ENCODE measurements at regions not wholly inside any gene's neighbourhood (a gene's known extent, or its start where the extent isn't known, plus 50 kb on each side); places are given as distances from the start of the nearest gene placed in this dataset.
"Not testable (repeated sequence)": the region's sequence is repeated elsewhere in the genome, so short reads cannot be mapped to it uniquely, and the experiment has no call there.

DNA sequence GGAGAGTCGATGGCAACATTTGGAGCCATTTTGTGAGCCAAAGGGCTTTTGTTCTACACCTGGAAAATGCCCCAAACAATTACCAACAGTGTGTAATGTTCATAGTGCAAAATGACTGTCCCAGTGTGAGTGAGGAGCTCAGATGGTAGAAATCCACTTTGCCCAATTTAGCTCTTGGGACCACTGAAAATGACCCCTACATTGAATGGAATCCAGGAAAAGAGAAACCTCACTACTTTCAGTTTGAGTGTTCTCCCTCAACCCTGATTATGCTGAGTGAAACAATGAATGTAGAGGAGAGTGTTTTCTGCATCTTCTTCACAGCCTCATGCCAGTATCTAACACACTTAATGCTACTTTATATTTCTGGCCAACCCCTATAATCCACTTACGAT, 84.9 kb upstream of the NRN1 start:
- Mint-ChIP-seq H3K4me3 (no peak overlapping the region), H3K27me3 (peaks cover 5% of the 10 kb centered on the region), H3K9me3 (no peaks in the 10 kb centered on the region), H3K36me3 (ENCODE audit: low read depth) (no peaks in the 10 kb centered on the region), H3K27ac (no peak overlapping the region), H3K4me1 (peaks cover 4% of the 10 kb centered on the region)
- DNase-seq: no peak
- intact Hi-C loops (cut with micrococcal nuclease): no loop called here

DNA sequence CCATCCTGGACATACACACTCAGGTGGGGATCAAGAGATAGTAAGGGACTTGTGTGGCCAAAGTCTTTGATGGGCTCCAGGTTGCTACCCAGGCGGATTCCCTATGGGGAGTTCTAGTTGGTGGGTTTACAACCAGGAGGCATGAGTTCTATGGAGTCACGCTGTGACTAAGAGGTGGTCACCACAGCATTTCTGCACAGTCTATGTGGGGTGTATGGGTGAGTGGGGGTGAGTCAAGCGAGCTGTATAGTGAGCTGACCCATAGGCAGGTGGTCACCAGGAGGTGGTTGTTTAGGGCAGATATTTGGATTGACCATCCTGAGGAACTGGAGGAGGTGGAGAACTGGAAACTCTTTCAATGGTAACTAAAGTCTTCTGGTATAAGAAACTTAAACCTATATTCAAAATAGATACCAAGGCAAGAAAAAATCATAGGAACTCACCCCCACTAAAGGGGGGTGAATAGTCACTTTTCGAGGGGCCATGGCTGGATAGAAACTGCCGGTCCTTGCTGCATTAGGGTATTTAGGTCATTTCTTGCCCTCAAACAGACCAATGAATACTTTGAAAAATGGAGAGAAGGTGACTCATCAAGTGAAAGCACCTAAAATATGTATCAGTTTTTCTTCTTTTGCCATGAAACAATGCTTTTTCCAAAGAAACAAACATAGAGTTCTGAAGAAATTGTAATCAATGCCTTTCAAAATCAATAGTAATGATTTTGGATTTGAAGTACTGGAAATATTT, 84.3 kb upstream of the NRN1 start:
- no peak for DNase-seq
- Mint-ChIP-seq H3K4me1 (peaks cover 4% of the 10 kb centered on the region), H3K9me3 (no peaks in the 10 kb centered on the region), H3K36me3 (ENCODE audit: low read depth) (no peaks in the 10 kb centered on the region), H3K27me3 (peaks cover 5% of the 10 kb centered on the region), H3K27ac (no peak overlapping the region), H3K4me3 (no peak overlapping the region)
- intact Hi-C loops (cut with micrococcal nuclease): no loop called here

GRCh38 chr6:6085928-6086668, 79.4 kb upstream of the NRN1 start:
- H3K36me3 Mint-ChIP-seq (ENCODE audit: low read depth): no peaks in the 10 kb centered on the region
- intact Hi-C loops (cut with micrococcal nuclease): no loop called here
- H3K4me1 Mint-ChIP-seq: no peaks in the 10 kb centered on the region
- DNase-seq: no peak
- H3K4me3 Mint-ChIP-seq: no peak overlapping the region
- no peak overlapping the region for H3K27ac Mint-ChIP-seq
- peaks cover 11% of the 10 kb centered on the region for H3K9me3 Mint-ChIP-seq
- peaks cover 4% of the 10 kb centered on the region for H3K27me3 Mint-ChIP-seq

DNA sequence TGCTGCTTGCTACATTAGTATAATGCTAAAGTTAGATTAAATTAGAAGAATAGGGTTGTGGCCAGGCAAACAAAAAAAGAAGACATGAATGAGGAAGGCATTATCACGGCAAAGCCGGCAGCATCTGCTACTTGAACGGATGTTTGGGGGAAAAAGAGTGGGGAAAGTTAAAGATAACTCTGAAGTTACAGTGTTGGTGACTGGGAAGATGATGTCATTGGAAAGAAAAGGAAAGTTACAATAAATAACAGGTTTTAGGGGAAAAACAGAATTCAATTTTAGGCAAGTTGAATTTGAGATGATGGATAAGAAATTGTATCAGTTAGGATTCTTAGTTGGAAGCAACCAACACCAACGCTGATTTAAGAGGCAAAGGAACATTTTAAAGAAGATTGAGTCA, 74.2 kb upstream of the NRN1 start:
- Mint-ChIP-seq H3K36me3 (ENCODE audit: low read depth) (no peaks in the 10 kb centered on the region), H3K4me3 (no peak overlapping the region), H3K27me3 (peaks cover 18% of the 10 kb centered on the region), H3K27ac (no peak overlapping the region), H3K4me1 (no peaks in the 10 kb centered on the region), H3K9me3 (peaks cover 11% of the 10 kb centered on the region)
- intact Hi-C loops (cut with micrococcal nuclease): no loop called here
- DNase-seq: no peak

DNA sequence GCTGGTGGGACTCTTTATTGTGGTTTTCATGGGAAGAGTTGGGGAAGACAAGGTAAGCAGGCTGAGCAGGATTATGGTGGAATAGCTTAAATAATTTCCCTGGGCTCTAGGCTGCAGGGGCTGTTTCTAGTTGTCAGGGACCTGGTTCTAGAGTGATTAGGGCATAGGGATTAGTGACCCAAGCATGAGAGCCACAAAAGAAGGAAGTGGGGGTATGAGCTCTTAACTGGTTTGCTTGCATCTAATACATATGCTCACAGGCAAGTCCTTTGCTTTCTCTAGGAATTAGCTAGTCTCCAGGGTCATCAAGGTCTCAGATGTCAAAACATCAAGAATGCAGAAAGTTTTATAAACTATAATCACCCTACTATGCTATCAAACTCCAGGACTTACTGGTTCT, 67.5 kb upstream of the NRN1 start:
- intact Hi-C loops (cut with micrococcal nuclease): no loop called here
- Mint-ChIP-seq H3K27ac (no peak overlapping the region), H3K27me3 (peaks cover 22% of the 10 kb centered on the region), H3K36me3 (ENCODE audit: low read depth) (no peaks in the 10 kb centered on the region), H3K9me3 (peaks cover 2% of the 10 kb centered on the region), H3K4me1 (no peaks in the 10 kb centered on the region), H3K4me3 (no peak overlapping the region)
- no peak for DNase-seq

GRCh38 chr6:6068157-6068556, 61.4 kb upstream of the NRN1 start:
- H3K4me1 Mint-ChIP-seq; intact Hi-C loops (cut with micrococcal nuclease); H3K36me3 Mint-ChIP-seq (ENCODE audit: low read depth); H3K9me3 Mint-ChIP-seq; H3K27ac Mint-ChIP-seq; H3K4me3 Mint-ChIP-seq: not testable (repeated sequence)
- DNase-seq: peak; percentile 8
- peaks cover 11% of the 10 kb centered on the region for H3K27me3 Mint-ChIP-seq

- Mint-ChIP-seq H3K4me1 (no peaks in the 10 kb centered on the region), H3K27ac (no peak overlapping the region), H3K36me3 (ENCODE audit: low read depth) (no peaks in the 10 kb centered on the region), H3K27me3 (peaks cover 21% of the 10 kb centered on the region), H3K4me3 (no peak overlapping the region), H3K9me3 (no peaks in the 10 kb centered on the region)
- intact Hi-C loops (cut with micrococcal nuclease): no loop called here
- no peak for DNase-seq
Measured at GRCh38 chr6:6058054-6058444, 51.3 kb upstream of the NRN1 start.

- DNase-seq: peak; percentile 68
- no peaks in the 10 kb centered on the region for H3K9me3 Mint-ChIP-seq
- no peaks in the 10 kb centered on the region for H3K36me3 Mint-ChIP-seq (ENCODE audit: low read depth)
- no peak overlapping the region for H3K27ac Mint-ChIP-seq
- intact Hi-C loops (cut with micrococcal nuclease): loop anchor here (1.0 kb wide), 1 partner anchor 490 kb away; no protein-coding TSS in a partner anchor
- H3K4me1 Mint-ChIP-seq: no peaks in the 10 kb centered on the region
- no peak overlapping the region for H3K4me3 Mint-ChIP-seq
- H3K27me3 Mint-ChIP-seq: peaks cover 21% of the 10 kb centered on the region
Measured at GRCh38 chr6:6057442-6058053, 50.8 kb upstream of the NRN1 start.

All from activated CD4-positive, alpha-beta T cell treated with anti-CD3 and anti-CD28 coated beads, Interleukin-2, amount 10 ng/mL, durations not matched to agents 24 days and 14 days (primary cell).